DND-41 (cell line): ENCODE measurements at regions not wholly inside any gene's neighbourhood (a gene's known extent, or its start where the extent isn't known, plus 50 kb on each side); places are given as distances from the start of the nearest gene placed in this dataset.

Experiments
- ATAC-seq: fragments of 200-7000 bp; cut with Tn5 transposase; 3 replicates; pipeline ENCODE4 v1.9.1; 2021; ENCODE audit warnings: low read depth; ENCODE audit not compliant: insufficient read depth
- DNase-seq: peaks from one replicate; pipeline ENCODE4 v3.0.0-alpha.2; 2020
- H2AFZ ChIP-seq: 2 replicates; pipeline ENCODE4 v1.6.0; 2012; ENCODE audit warnings: low read depth, low read length
- H3K27ac ChIP-seq: 2 replicates; pipeline ENCODE4 v1.5.1; 2012; ENCODE audit warnings: low read length, inconsistent platforms
- H3K27me3 ChIP-seq: fragments of 200-600 bp; sonication (generic); 2 replicates; pipeline ENCODE4 v1.6.0; 2012; ENCODE audit warnings: low read length, mild to moderate bottlenecking, inconsistent platforms; ENCODE audit not compliant: insufficient read depth, poor library complexity
- H3K36me3 ChIP-seq: 2 replicates; pipeline ENCODE4 v1.5.1; 2012; ENCODE audit warnings: low read length, inconsistent platforms; ENCODE audit not compliant: insufficient read depth
- H3K4me1 ChIP-seq: 2 replicates; pipeline ENCODE4 v1.5.1; 2012; ENCODE audit warnings: mild to moderate bottlenecking, low read length; ENCODE audit not compliant: insufficient read depth
- H3K4me2 ChIP-seq: 2 replicates; pipeline ENCODE4 v1.6.0; 2012; ENCODE audit warnings: mild to moderate bottlenecking, moderate library complexity, low read length, inconsistent platforms; ENCODE audit not compliant: insufficient read depth
- H3K4me3 ChIP-seq, 2 experiments: fragments of 200-600 bp in 1 of 2; shearing (Covaris generic) in 1 of 2; 2 replicates each; pipeline ENCODE4 v1.5.1; 2012 to 2016; ENCODE audit warnings: inconsistent platforms in 2 of 2, low read length in 2 of 2, mild to moderate bottlenecking in 2 of 2, low read depth in 1 of 2, moderate library complexity in 1 of 2
- H3K79me2 ChIP-seq: 2 replicates; pipeline ENCODE4 v1.6.0; 2012; ENCODE audit warnings: low read length, inconsistent platforms; ENCODE audit not compliant: insufficient read depth
- H3K9ac ChIP-seq: 2 replicates; pipeline ENCODE4 v1.6.0; 2012; ENCODE audit warnings: low read depth, mild to moderate bottlenecking, inconsistent platforms, low read length, moderate library complexity
- H3K9me3 ChIP-seq: 2 replicates; pipeline ENCODE4 v1.5.1; 2012; ENCODE audit warnings: low read length, moderate library complexity, mild to moderate bottlenecking, inconsistent platforms; ENCODE audit not compliant: insufficient read depth, severe bottlenecking
- H4K20me1 ChIP-seq: 2 replicates; pipeline ENCODE4 v1.6.0; 2012; ENCODE audit warnings: low read length; ENCODE audit not compliant: insufficient read depth
- CTCF ChIP-seq: IDR thresholded peaks from 2 replicates; pipeline ENCODE4 v1.5.1; 2012; ENCODE audit warnings: borderline replicate concordance, low read length, moderate library complexity, mild to moderate bottlenecking; ENCODE audit not compliant: poor library complexity, severe bottlenecking; ENCODE audit errors: extremely low read depth
- EZH2 ChIP-seq: IDR thresholded peaks from 3 replicates; pipeline ENCODE4 v1.6.1; 2012; ENCODE audit warnings: borderline replicate concordance, low read depth, mild to moderate bottlenecking, moderate library complexity, low read length, inconsistent platforms; ENCODE audit not compliant: severe bottlenecking

- Histone ChIP-seq H3K9me3 (no peaks in the 10 kb centered on the region), H3K36me3 (no peaks in the 10 kb centered on the region), H2AFZ (no peak overlapping the region), H3K27ac (no peak overlapping the region), H3K4me2 (no peak overlapping the region), H3K9ac (no peak overlapping the region), H3K79me2 (no peaks in the 10 kb centered on the region), H3K27me3 (no peaks in the 10 kb centered on the region), H4K20me1 (no peaks in the 10 kb centered on the region), H3K4me3 (no peak overlapping the region), H3K4me1 (no peaks in the 10 kb centered on the region)
- ATAC-seq: no peak
- no peak for DNase-seq
- TF ChIP-seq EZH2 (no peak), CTCF (no peak)
Observed at GRCh38 chr6:122524056-122524455, 52.4 kb upstream of the SERINC1 start.

- no peak overlapping the region for H3K27ac ChIP-seq
- H3K9ac ChIP-seq: no peak overlapping the region
- H3K36me3 ChIP-seq: no peaks in the 10 kb centered on the region
- H3K79me2 ChIP-seq: no peaks in the 10 kb centered on the region
- ATAC-seq (peak; percentile 97), DNase-seq (peak; percentile 60)
- no peak overlapping the region for H3K4me3 ChIP-seq
- H2AFZ ChIP-seq: no peak overlapping the region
- H3K9me3 ChIP-seq: no peaks in the 10 kb centered on the region
- peaks cover 12% of the 10 kb centered on the region; the same call in 1 of the 2 replicates for H3K4me1 ChIP-seq
- no peaks in the 10 kb centered on the region for H3K27me3 ChIP-seq
- H3K4me2 ChIP-seq: no peak overlapping the region
- no peaks in the 10 kb centered on the region for H4K20me1 ChIP-seq
- TF ChIP-seq EZH2: no peak
- TF ChIP-seq CTCF: peak; percentile 94
Observed at GRCh38 chr6:122530440-122531046, 58.9 kb upstream of the SERINC1 start.

GRCh38 chr6:122548281-122548680, 61.9 kb upstream of the PKIB start:
- Histone ChIP-seq H3K4me1 (no peaks in the 10 kb centered on the region), H4K20me1 (no peaks in the 10 kb centered on the region), H3K79me2 (no peaks in the 10 kb centered on the region), H2AFZ (no peak overlapping the region), H3K4me3 (no peak overlapping the region), H3K27ac (no peak overlapping the region), H3K4me2 (no peak overlapping the region), H3K9ac (no peak overlapping the region), H3K36me3 (no peaks in the 10 kb centered on the region), H3K9me3 (no peaks in the 10 kb centered on the region), H3K27me3 (no peaks in the 10 kb centered on the region)
- DNase-seq (no peak), ATAC-seq (no peak)
- no peak for TF ChIP-seq CTCF
- TF ChIP-seq EZH2: no peak

- no peaks in the 10 kb centered on the region for H3K79me2 ChIP-seq
- no peak for ATAC-seq
Observed at GRCh38 chr6:122548820-122549219, 61.4 kb upstream of the PKIB start.

More at GRCh38 chr6:122548820-122549219, 61.4 kb upstream of the PKIB start:
- TF ChIP-seq CTCF (no peak), EZH2 (no peak)
- Histone ChIP-seq H3K36me3 (no peaks in the 10 kb centered on the region), H3K9me3 (no peaks in the 10 kb centered on the region), H3K4me3 (no peak overlapping the region), H3K4me2 (no peak overlapping the region), H3K4me1 (no peaks in the 10 kb centered on the region), H4K20me1 (no peaks in the 10 kb centered on the region), H3K27ac (no peak overlapping the region), H3K9ac (no peak overlapping the region), H2AFZ (no peak overlapping the region), H3K27me3 (no peaks in the 10 kb centered on the region)
- DNase-seq: no peak
